ENCODE measurements at regions not wholly inside any gene's neighbourhood (a gene's known extent, or its start where the extent isn't known, plus 50 kb on each side); places are given as distances from the start of the nearest gene placed in this dataset.

DNA sequence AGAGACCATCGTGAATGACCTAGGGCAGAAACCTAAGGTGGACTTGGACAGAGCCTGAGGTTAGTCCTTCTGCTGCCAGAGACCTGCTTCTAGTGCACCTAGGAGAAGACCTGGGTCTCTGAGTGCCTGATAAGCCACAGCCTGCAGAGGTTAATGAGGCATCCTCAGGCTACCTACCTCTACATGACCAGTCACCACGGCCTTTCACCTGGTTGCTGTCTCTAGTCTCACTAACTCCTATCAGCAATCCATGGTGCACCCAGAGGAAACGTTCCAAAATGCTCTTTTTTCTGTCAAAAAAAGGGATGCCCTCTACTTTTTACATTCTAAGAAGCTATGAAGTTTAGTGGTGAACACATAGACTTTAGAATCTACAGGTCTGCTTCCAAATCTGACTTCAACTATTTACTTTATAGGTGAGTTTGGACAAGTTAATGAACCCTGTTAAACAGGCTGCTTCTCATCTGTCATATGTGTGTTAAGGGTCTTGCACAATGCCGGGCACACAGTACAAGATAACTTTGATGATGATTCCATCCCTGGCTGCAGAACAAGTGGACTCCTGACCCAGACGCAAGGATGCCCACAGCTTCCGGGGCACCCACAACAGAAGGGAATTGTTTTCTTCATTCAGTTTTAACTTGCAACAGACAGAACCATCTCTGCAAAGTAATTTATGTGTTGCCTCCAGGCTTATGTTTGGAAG is 469.9 kb upstream of the CDH5 start:
- no peak for DNase-seq (ENCODE audit: low read depth)

- DNase-seq (ENCODE audit: low read depth), result no peak
These were observed 470.6 kb upstream of the CDH5 start for GRCh38 chr16:65895906-65896305.

DNA sequence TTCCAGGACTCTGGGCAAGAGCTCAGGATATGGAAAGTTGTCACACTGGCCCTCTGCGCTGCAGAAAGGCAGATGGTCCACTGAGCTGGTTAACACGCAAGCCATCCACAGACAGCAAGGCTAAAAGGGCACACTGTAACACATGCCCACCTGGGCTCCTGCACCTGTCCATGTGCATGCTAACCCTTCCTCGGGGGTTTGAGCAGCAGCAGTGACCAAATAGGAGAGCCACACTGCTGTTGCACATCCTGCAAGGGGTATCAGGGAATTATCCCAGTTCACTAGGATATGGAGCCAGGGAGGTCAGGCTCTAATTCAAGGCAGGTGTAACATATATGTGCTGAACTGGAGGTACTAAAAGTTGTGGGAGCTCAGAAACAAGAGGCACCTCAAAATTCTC is 471.0 kb upstream of the CDH5 start:
- no peak for DNase-seq (ENCODE audit: low read depth)

DNA sequence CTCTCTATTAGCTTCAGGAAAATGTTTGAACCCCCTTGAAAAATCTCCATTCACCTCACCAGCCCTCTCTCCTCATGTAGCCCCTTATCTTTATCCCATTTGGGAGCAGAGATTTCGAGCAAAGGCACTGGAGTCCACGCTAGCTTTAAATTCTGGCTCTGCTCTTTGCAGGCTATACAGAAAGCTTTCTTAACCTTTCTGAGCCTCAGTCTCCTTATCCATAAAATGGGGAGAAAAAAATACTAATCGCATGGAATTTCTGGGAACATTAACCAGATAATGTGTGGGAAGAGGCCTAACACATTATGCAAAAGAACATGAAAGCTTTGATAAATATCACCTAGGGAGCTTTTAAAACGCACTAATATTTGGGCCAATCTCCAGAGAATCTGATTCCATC is 476.3 kb upstream of the CDH5 start:
- DNase-seq (ENCODE audit: low read depth), result no peak

- DNase-seq (ENCODE audit: low read depth), result no peak
These were observed 476.9 kb upstream of the CDH5 start for GRCh38 chr16:65889533-65889966.

- DNase-seq (ENCODE audit: low read depth), result no peak
These were observed 478.3 kb upstream of the CDH5 start for GRCh38 chr16:65888201-65888600.

GRCh38 chr16:65884018-65884417 is 482.5 kb upstream of the CDH5 start:
- DNase-seq (ENCODE audit: low read depth), result no peak

DNA sequence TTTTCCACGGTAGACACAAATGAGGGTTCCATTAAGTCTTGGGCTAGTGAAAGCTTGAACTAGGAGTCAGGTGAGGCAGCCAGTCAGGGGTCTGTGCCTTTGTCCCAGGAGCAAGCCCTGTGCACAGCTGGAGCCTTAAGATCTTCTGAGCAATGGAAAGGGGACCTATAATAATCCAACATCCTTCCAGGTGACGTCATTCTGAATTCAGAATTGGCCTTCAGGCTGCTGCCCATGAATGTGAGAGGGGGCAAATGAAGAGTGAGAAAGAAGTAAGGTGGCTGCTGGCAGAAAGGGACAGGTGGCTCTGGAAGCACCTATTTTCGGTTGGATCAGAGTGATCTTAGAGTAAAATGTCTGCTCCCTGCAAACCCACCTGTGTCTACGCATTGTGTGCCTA is 488.1 kb upstream of the CDH5 start:
- DNase-seq (ENCODE audit: low read depth), result no peak

DNA sequence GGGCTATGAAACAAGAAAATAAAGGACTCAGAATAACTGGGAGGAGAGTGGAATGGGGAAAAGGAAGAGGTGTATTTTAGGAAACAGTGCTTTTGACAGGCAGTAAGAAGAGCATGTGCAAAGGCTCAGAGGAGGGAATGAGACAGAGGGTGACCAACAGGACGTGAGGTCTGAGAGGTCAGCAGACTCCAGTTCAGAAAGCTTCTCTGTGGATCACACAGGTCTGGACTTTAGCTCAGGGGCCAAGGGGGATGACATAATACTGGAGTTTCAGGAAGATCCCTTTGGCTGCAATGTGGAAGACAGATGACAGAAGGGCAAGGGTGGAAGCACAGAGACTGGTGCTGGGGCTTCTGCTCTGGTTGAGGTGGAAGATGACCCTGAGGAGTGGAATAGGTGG is 489.9 kb upstream of the CDH5 start:
- no peak for DNase-seq (ENCODE audit: low read depth)

DNA sequence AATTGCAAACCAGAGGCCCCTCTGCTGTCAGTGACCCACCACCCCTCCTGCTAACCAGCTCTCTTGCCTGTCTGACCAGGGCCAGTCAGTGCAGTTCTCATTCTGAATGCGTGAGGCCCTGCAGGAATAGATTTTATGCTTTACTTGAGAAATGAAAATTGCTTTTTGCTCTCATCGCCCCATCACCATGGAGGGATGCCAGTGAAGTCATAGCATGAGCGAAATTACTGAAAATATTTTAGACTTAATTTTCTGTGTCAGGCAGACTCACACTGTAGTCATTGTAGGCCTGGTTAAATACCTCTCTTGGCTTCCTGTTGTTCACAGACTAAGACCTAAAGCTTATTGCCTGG is 490.5 kb upstream of the CDH5 start:
- no peak for DNase-seq (ENCODE audit: low read depth)

- DNase-seq (ENCODE audit: low read depth), result no peak
These were observed 491.0 kb upstream of the CDH5 start for GRCh38 chr16:65875381-65876055.

DNA sequence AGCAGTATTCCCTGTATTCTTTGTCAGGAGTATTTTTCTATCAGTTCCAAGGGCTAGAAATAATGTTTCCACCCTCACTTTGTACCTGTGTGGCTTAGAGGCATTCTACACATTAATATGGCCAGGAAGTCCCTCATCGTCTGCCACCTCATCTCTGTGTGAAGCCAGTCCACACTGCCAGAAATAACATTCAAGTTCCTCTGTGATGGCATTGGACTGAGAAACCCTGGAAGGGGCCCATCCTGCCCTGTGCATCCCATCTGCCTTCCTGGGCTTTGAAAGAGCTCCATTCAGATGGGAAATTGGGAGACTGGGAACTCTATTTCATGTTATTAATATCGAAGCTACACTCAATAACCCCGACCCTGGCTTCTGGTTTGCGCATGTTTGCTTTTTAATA is 497.2 kb upstream of the CDH5 start:
- DNase-seq (ENCODE audit: low read depth), result no peak

- no peak for DNase-seq (ENCODE audit: low read depth)
These were observed 499.1 kb upstream of the CDH5 start for GRCh38 chr16:65867276-65867960.

- DNase-seq (ENCODE audit: low read depth), result no peak
These were observed 503.3 kb upstream of the CDH5 start for GRCh38 chr16:65863236-65863635.

GRCh38 chr16:65861131-65861731 is 505.3 kb upstream of the CDH5 start:
- no peak for DNase-seq (ENCODE audit: low read depth)

- DNase-seq (ENCODE audit: low read depth), result no peak
These were observed 511.0 kb upstream of the CDH5 start for GRCh38 chr16:65855171-65856145.

DNA sequence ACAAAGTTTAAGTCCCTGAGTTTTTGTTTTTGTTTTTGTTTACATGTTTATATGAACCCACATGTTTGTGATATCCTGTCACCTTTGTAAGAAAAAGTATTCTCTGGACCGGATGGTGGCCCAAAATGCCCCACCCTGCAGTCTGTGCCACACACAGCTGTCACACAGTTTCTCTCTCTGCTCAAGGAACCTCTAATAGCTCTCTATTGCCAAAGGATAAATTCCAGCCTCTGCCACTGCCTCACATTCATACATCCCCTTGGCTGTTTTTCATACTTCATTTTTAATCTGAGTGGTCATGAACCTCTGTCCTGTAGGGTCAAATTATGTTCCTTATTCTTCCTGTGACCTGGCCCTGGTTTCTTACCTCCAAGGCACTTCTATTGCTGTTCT is 520.3 kb upstream of the CDH5 start:
- no peak for DNase-seq (ENCODE audit: low read depth)

- DNase-seq (ENCODE audit: low read depth), result no peak
These were observed 520.9 kb upstream of the CDH5 start for GRCh38 chr16:65845466-65846209.

GRCh38 chr16:65843941-65844340 is 522.5 kb upstream of the CDH5 start:
- no peak for DNase-seq (ENCODE audit: low read depth)

GRCh38 chr16:65842067-65842466 is 524.4 kb upstream of the CDH5 start:
- DNase-seq (ENCODE audit: low read depth), result no peak

GRCh38 chr16:65838001-65838400 is 528.5 kb upstream of the CDH5 start:
- DNase-seq (ENCODE audit: low read depth), result no peak
